HepG2 (cell line): ENCODE measurements at regions not wholly inside any gene's neighbourhood (a gene's known extent, or its start where the extent isn't known, plus 50 kb on each side); places are given as distances from the start of the nearest gene placed in this dataset.

ENCODE experiments used
- ATAC-seq: fragments of 200-7000 bp; cut with Tn5 transposase; 3 replicates; pipeline ENCODE4 v1.9.1; 2020; ENCODE audit warnings: mild to moderate bottlenecking, moderate library complexity
- BruUV-seq: library from RNA; stranded (reverse); fragments of 400-500 nt; replicated peaks from 2 replicates; lab custom pipeline; 2021; lab: Mats Ljungman, UMichigan
- CTCF ChIA-PET: fragments of 300-600 bp; formaldehyde crosslinking; extraction: SDS; loops from one replicate; lab custom pipeline; 2021; ENCODE audit warnings: low total read pairs, inconsistent platforms, low intra/inter-chr PET ratio; lab: Yijun Ruan, JAX
- POLR2A ChIA-PET: fragments of 350-600 bp; sonication (Branson Sonifier 250); formaldehyde crosslinking; loops from one replicate; lab custom pipeline; 2020; ENCODE audit warnings: antibody characterized with exemption, inconsistent platforms; lab: Yijun Ruan, JAX
- DNase-seq: peaks from one replicate; pipeline ENCODE4 v3.0.0-alpha.2; 2015; ENCODE audit warnings: low spot score
- FAIRE-seq: peaks from 3 replicates; lab custom pipeline; 2011; peaks lifted over from hg19 to GRCh38; lab: Jason Lieb, UNC
- H2AFZ ChIP-seq: one replicate; pipeline ENCODE4 v1.6.1; 2011; ENCODE audit warnings: low read length, inconsistent platforms
- H3K27ac ChIP-seq: fragments of 300-600 bp; 3 replicates; pipeline ENCODE4 v1.8.0; 2011; ENCODE audit warnings: mixed run types, mild to moderate bottlenecking, mixed read lengths, low read length, inconsistent platforms; ENCODE audit not compliant: insufficient read depth; ENCODE audit errors: extremely low read length
- H3K27me3 ChIP-seq, 2 experiments: fragments of 200-600 bp in 1 of 2; 2 replicates in 1 of 2; 3 replicates in 1 of 2; pipeline versions ENCODE4 v1.6.0 to v1.8.0; 2011; ENCODE audit warnings: low read length in 2 of 2, mild to moderate bottlenecking in 2 of 2, moderate library complexity in 2 of 2, inconsistent platforms in 1 of 2; ENCODE audit not compliant: insufficient read depth in 2 of 2, control insufficient read depth in 1 of 2
- H3K36me3 ChIP-seq, 2 experiments: fragments of 200-600 bp in 1 of 2; replicated peaks in 1 of 2; 2 replicates in 1 of 2; 3 replicates in 1 of 2; pipeline versions ENCODE4 v1.5.1 to v1.8.0; 2011; ENCODE audit warnings: low read length in 2 of 2, inconsistent platforms in 1 of 2; ENCODE audit not compliant: insufficient read depth in 2 of 2, control insufficient read depth in 1 of 2
- H3K4me1 ChIP-seq: 2 replicates; pipeline ENCODE4 v1.5.1; 2012; ENCODE audit warnings: low read length, inconsistent platforms; ENCODE audit not compliant: insufficient read depth
- H3K4me2 ChIP-seq: 2 replicates; pipeline ENCODE4 v1.6.0; 2011; ENCODE audit warnings: low read depth, low read length, inconsistent platforms
- H3K4me3 ChIP-seq, 3 experiments: fragments of 200-600 bp in 1 of 3; sonication (generic), shearing (Covaris generic) in 1 of 3; replicated peaks in 1 of 3; 2 replicates each; pipeline ENCODE4 v1.5.1; 2011 to 2016; ENCODE audit warnings: low read length in 3 of 3, inconsistent platforms in 2 of 3, low read depth in 2 of 3, mild to moderate bottlenecking in 2 of 3, control low read depth in 1 of 3, mixed read lengths in 1 of 3; ENCODE audit not compliant: insufficient read depth in 1 of 3
- H3K79me2 ChIP-seq: one replicate; pipeline ENCODE4 v1.6.1; 2011; ENCODE audit warnings: low read length, inconsistent platforms; ENCODE audit not compliant: insufficient read depth
- H3K9ac ChIP-seq: 2 replicates; pipeline ENCODE4 v1.6.0; 2011; ENCODE audit warnings: mild to moderate bottlenecking, low read depth, low read length, inconsistent platforms; ENCODE audit not compliant: insufficient read depth
- H3K9me3 ChIP-seq: 2 replicates; pipeline ENCODE4 v1.5.1; 2012; ENCODE audit warnings: mild to moderate bottlenecking, low read length
- H4K20me1 ChIP-seq: 2 replicates; pipeline ENCODE4 v1.6.0; 2011; ENCODE audit warnings: inconsistent platforms, mild to moderate bottlenecking, low read length, moderate library complexity; ENCODE audit not compliant: insufficient read depth
- FIP1L1 ChIP-seq: fragments of 200-400 bp; formaldehyde crosslinking; IDR thresholded peaks from 2 replicates; pipeline ENCODE4 v1.6.1; 2018; ENCODE audit warnings: low read depth, mild to moderate bottlenecking, low read length, moderate library complexity, borderline replicate concordance; ENCODE audit not compliant: insufficient read depth
- FOXM1 ChIP-seq: sonication (generic); formaldehyde crosslinking; IDR thresholded peaks from 2 replicates; pipeline ENCODE4 v1.5.0; 2020; ENCODE audit warnings: missing genetic modification reagents
- ONECUT2 ChIP-seq: sonication (generic); formaldehyde crosslinking; IDR thresholded peaks from 2 replicates; pipeline ENCODE4 v1.4.0; 2020; ENCODE audit warnings: missing genetic modification reagents
- RBFOX2 ChIP-seq: fragments of 200-400 bp; formaldehyde crosslinking; IDR thresholded peaks from 2 replicates; pipeline ENCODE4 v1.6.1; 2017; ENCODE audit warnings: low read depth, mild to moderate bottlenecking, low read length
- THAP11 ChIP-seq: IDR thresholded peaks from 2 replicates; pipeline ENCODE4 v1.6.1; 2016; ENCODE audit warnings: missing biosample characterization, missing genetic modification reagents
- ZFP1 ChIP-seq: IDR thresholded peaks from 2 replicates; pipeline ENCODE4 v1.6.1; 2016
- ZFYVE20 ChIP-seq: sonication (generic); formaldehyde crosslinking; IDR thresholded peaks from 2 replicates; pipeline ENCODE4 v1.8.0; 2023; ENCODE audit warnings: low read depth, mild to moderate bottlenecking, moderate library complexity, missing genetic modification reagents, borderline replicate concordance
- ZNF143 ChIP-seq: sonication (generic); formaldehyde crosslinking; IDR thresholded peaks from 2 replicates; pipeline ENCODE4 v1.4.0; 2020; ENCODE audit warnings: missing genetic modification reagents
- ZNF224 ChIP-seq: sonication (generic); formaldehyde crosslinking; IDR thresholded peaks from 2 replicates; pipeline ENCODE4 v1.5.0; 2020; ENCODE audit warnings: mild to moderate bottlenecking, missing genetic modification reagents
- ZNF468 ChIP-seq: sonication (generic); formaldehyde crosslinking; IDR thresholded peaks from 2 replicates; pipeline ENCODE4 v1.8.0; 2022; ENCODE audit warnings: mild to moderate bottlenecking, moderate library complexity, missing genetic modification reagents
- ZZZ3 ChIP-seq: sonication (generic); formaldehyde crosslinking; IDR thresholded peaks from 2 replicates; pipeline ENCODE4 v1.4.0; 2020; ENCODE audit warnings: missing genetic modification reagents, mild to moderate bottlenecking, borderline replicate concordance
- WGBS: methylation state at CpG from one replicate; pipeline ENCODE4 v1.1.6; 2017; ENCODE audit warnings: low lambda C conversion rate; 5-methylcytosine and 5-hydroxymethylcytosine counted together
- in situ Hi-C: cut with HindIII; loops from 2 replicates; pipeline ENCODE4 v1.10.0; 2017; ENCODE audit warnings: low pct_unique_long_range_greater_than_20kb; ENCODE audit not compliant: extremely low pct_ligation_motif_present
- intact Hi-C: fragments of 100-400 bp; cut with micrococcal nuclease; formaldehyde crosslinking; loops from one replicate; pipeline ENCODE4 v1.10.0; 2022; ENCODE audit not compliant: unreplicated experiment
- TF ChIP-seq, protein P1 (sequence below): sonication (generic); formaldehyde crosslinking; IDR thresholded peaks from 2 replicates; pipeline ENCODE4 v1.4.0; 2020; ENCODE audit warnings: missing genetic modification reagents, borderline replicate concordance

DNA sequence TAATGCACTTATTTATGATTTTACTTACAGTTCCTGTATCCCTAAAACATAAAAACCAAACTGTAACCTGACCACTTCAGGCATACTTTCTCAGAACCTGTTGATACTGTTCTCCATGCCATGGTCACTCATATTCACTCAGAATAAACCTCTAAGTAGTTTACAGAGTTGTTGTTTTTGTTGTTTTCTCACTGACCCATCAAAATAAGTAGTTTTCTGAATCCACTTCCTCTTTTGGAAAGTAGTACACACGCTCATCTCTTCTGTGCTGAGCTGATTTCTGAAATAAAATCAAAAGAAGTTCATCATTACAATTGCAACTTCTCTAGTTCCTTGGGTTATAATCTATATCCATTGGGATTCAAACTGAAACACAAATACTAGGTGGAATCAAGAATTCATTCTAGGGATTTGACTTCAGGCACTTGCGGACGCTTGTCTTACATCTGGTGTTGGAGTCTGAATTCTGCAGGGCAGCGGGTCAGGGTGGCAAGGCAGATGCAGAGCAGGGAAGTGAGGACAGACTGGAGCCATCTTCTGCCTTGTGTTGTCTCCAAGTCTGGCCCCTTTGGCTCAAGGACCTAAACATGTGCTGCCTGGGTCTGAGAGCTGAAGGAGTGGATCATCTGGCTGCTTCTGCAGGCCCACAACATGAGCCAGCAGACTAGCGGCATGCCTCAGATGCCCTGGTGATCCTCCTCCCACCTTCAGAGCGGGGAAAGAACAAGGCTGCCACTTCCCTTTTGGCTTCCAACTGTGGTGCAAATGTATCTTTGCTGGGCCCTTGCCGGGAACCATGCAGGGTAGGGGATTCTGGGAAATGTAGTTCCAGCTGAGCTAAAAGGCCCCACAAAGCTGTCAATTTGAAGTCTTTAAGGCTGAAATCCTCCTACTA lies 167.9 kb upstream of the MYLIP start:
- no TSS peak for BruUV-seq
- no peak overlapping the region for H3K27ac ChIP-seq
- no peak overlapping the region for H3K4me2 ChIP-seq
- CTCF ChIA-PET, result no interaction called here
- H3K9me3 ChIP-seq, result no peaks in the 10 kb centered on the region
- H2AFZ ChIP-seq, result no peak overlapping the region
- no peak for ATAC-seq
- no peak overlapping the region for H3K4me3 ChIP-seq
- DNase-seq, result no peak
- H4K20me1 ChIP-seq, result no peaks in the 10 kb centered on the region
- in situ Hi-C loops (no loop called here), intact Hi-C loops (no loop called here)
- FAIRE-seq, result no peak
- POLR2A ChIA-PET, result no interaction called here
- peaks cover 11% of the 10 kb centered on the region for H3K4me1 ChIP-seq
- no peaks in the 10 kb centered on the region for H3K36me3 ChIP-seq
- peaks cover 1 to 62% of the 10 kb centered on the region in 2 experiments; a peak in 4 of 5 replicates for H3K27me3 ChIP-seq
- TF ChIP-seq ZFYVE20 (CRISPR knock-in tag) (no peak), ZNF468 (CRISPR knock-in tag) (no peak), ZZZ3 (CRISPR knock-in tag) (no peak), THAP11 (CRISPR knock-in tag) (peak; percentile 78), RBFOX2 (no peak), ZNF224 (no peak), FIP1L1 (no peak), ONECUT2 (CRISPR knock-in tag) (no peak), ZNF143 (CRISPR knock-in tag) (peak; percentile 76), FOXM1 (CRISPR knock-in tag) (no peak), ZFP1 (no peak)
- TF ChIP-seq, protein P1, sequence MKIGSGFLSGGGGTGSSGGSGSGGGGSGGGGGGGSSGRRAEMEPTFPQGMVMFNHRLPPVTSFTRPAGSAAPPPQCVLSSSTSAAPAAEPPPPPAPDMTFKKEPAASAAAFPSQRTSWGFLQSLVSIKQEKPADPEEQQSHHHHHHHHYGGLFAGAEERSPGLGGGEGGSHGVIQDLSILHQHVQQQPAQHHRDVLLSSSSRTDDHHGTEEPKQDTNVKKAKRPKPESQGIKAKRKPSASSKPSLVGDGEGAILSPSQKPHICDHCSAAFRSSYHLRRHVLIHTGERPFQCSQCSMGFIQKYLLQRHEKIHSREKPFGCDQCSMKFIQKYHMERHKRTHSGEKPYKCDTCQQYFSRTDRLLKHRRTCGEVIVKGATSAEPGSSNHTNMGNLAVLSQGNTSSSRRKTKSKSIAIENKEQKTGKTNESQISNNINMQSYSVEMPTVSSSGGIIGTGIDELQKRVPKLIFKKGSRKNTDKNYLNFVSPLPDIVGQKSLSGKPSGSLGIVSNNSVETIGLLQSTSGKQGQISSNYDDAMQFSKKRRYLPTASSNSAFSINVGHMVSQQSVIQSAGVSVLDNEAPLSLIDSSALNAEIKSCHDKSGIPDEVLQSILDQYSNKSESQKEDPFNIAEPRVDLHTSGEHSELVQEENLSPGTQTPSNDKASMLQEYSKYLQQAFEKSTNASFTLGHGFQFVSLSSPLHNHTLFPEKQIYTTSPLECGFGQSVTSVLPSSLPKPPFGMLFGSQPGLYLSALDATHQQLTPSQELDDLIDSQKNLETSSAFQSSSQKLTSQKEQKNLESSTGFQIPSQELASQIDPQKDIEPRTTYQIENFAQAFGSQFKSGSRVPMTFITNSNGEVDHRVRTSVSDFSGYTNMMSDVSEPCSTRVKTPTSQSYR, result no peak
- H3K9ac ChIP-seq, result no peak overlapping the region
- 34% methylated on average over 7 of the region's 7 CpGs for WGBS
- no peaks in the 10 kb centered on the region for H3K79me2 ChIP-seq
